GM19043 (cell line): ENCODE measurements at regions not wholly inside any gene's neighbourhood (a gene's known extent, or its start where the extent isn't known, plus 50 kb on each side); places are given as distances from the start of the nearest gene placed in this dataset.

Source experiments
- ATAC-seq: cut with Tn5 transposase; IDR thresholded peaks from one replicate; pipeline ENCODE4 v1.9.1; 2021; ENCODE audit warnings: low read depth; ENCODE audit not compliant: unreplicated experiment

GRCh38 chr1:208536212-208536611 lies 292.0 kb upstream of the PLXNA2 start:
- no peak for ATAC-seq

DNA sequence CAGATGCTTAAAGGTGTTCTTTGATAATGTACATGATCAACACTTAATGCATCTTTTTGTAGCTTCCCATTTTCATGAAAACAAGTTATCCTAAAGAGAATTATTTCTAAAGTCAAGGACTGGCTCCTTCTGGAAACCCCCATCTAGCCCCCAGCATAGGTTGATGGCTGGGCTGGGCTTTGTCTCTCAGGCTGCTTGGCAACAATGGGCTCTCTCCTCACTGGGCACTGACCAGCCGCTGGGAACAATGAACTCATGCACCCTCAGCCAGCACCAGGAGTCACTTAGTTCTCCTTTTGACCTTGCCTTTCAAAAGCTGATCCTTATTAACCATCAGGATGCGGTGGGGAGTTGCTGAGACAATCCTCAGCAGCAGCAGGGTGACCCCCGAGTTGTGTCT lies 293.0 kb upstream of the PLXNA2 start:
- no peak for ATAC-seq

GRCh38 chr1:208538078-208538477 lies 293.9 kb upstream of the PLXNA2 start:
- no peak for ATAC-seq

GRCh38 chr1:208538587-208538986 lies 294.4 kb upstream of the PLXNA2 start:
- no peak for ATAC-seq

DNA sequence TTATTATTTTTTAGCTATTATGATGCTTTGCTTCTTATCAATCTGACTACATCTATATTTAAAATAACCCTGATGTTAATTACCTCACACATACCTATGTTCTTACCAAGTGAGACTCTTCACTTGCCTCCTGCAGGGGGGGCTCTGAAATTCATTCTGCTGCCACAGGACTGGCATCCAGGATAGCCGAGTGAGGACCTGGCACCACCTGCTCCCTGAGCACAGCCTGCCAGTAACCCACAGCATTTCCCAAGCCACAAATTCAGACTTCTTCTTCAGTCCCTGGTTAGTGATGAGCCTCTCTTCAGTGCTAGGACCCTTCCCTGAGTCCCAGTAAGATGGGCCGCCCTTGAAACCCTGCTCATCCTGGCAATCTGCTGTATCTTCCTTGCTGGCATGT lies 296.5 kb upstream of the PLXNA2 start:
- ATAC-seq: no peak

GRCh38 chr1:208541225-208541855 lies 297.2 kb upstream of the PLXNA2 start:
- ATAC-seq: no peak

DNA sequence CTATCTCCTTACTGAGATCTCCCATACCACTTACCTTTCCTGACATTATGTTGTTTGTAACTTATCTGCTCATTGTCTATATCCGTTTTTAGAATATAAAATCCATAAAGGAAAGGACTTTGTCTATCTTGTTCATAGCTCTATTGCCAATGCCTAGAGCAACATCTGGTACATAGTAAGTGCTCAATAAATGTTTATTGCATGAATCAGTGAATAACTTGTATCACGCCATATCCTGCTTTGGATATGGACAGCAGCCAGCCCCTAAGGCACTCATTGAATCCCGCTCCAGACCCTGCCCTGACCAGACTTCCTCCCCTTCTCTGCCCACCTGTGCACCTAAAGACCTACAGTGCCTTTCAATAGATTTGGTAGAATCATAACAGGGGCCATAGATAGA lies 298.1 kb upstream of the PLXNA2 start:
- ATAC-seq: no peak

- no peak for ATAC-seq
These were observed 299.9 kb upstream of the PLXNA2 start for GRCh38 chr1:208544053-208544452.

DNA sequence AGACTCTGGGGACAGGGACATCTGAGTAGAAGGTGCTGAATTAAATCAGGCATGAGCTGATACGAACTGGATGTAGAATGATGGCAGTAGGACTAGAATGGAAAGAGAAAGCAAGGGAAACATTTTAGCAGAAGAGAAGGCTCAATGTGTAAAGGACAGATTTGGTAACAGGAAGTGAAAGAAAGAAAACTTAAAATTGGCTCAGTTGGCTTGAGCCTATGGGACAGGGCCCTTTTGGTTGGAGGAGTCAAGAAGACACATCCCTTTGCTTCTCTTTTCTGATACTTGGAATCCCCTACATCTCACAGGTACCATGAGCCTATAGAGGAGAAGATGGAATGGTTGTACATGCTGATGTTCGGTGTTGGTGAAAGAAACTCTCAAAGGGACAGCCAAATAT lies 300.6 kb upstream of the PLXNA2 start:
- ATAC-seq: no peak

DNA sequence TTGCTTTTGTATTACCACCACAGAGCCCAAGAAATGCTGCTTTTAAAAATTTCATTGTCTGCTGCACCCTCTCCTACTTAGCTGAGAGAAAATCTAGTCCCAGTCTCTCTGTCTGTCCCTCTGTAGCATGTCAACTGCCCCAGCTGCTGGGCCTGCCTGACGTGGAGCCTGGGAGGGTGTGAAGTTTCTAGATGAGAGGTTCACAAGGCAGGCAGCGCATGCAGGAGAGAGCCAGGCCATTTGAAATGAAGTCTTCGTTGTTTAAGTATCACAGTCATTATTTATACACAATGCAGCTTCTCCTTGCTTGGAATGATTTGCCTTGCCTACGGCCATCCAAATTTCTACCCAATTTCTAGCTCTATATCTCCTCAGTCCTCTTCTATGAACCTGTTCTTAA lies 306.8 kb upstream of the PLXNA2 start:
- no peak for ATAC-seq

- ATAC-seq: no peak
These were observed 307.6 kb upstream of the PLXNA2 start for GRCh38 chr1:208551633-208552320.

GRCh38 chr1:208552928-208553327 lies 308.7 kb upstream of the PLXNA2 start:
- no peak for ATAC-seq

GRCh38 chr1:208556461-208556860 lies 312.3 kb upstream of the PLXNA2 start:
- ATAC-seq: no peak

- no peak for ATAC-seq
These were observed 313.0 kb upstream of the PLXNA2 start for GRCh38 chr1:208557046-208557722.

DNA sequence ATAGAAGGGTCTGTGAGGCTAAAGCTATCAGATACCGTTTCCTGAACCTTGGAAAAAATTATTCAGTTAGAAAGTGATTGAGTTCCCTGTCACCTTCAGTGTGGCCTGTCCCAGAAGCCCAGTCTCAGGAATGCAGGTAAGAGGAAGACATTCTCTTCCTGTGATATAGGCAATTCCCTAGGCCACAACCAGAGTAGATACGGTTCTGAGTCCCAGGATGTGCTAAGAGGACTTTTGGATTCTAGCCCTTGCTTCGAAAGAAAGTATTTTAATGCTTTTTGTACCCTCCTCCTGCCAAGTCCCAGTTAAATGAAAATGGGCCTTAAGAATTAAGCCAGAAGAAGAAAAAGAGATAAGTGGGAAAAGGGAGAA lies 313.5 kb upstream of the PLXNA2 start:
- ATAC-seq: no peak

- no peak for ATAC-seq
These were observed 315.6 kb upstream of the PLXNA2 start for GRCh38 chr1:208559597-208560329.

GRCh38 chr1:208562151-208562960 lies 318.2 kb upstream of the PLXNA2 start:
- no peak for ATAC-seq

DNA sequence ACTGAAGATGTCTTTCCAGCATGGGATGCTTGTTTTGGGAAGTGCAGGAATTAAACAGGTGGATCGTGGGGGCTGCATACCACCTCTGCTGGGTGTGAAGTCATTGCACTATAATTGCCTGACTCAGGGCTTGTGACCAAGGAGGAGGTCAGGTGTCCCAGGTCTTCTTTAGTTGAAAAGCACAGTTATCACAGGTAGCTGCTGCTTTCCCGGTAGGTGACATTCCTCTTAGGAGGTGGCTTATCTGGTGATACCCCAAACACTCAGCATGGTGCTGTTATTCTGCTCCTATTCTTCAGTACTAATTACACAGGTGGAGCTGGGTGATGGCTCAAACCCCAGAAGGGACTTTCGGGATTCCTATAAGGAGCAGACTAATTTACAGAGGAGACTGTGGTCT lies 320.3 kb upstream of the PLXNA2 start:
- no peak for ATAC-seq

DNA sequence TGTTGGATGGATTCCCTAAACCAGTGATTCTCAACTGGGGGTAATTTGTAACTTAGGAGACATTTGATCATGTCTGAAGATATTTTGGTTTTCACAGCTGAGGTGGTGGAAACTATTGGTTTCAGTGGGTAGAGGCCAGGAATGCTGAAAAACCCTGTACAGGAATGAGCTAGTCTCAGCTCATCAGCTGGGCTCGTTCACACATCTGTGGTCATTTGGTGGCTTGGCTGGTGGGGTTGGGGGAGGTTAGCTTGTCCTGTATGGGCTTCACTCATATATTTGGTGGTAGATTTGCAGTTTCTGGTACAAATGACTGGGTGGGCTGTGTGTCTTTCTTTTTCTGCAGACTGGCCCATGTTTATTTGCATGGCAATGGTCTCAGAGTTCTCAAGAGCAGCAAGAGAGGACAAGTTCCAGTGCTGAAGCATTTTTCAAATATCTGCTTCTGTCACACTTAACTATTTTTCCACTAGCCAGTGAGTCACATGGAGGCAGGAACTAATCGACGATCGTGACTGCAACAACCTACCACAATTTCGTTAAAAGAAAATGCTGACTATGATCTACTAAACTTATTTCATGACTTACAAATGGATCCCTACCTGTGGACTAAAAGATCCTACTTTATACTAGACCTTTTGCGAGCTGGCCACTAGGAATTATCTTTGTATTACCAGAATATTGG lies 321.7 kb upstream of the PLXNA2 start:
- ATAC-seq: no peak

DNA sequence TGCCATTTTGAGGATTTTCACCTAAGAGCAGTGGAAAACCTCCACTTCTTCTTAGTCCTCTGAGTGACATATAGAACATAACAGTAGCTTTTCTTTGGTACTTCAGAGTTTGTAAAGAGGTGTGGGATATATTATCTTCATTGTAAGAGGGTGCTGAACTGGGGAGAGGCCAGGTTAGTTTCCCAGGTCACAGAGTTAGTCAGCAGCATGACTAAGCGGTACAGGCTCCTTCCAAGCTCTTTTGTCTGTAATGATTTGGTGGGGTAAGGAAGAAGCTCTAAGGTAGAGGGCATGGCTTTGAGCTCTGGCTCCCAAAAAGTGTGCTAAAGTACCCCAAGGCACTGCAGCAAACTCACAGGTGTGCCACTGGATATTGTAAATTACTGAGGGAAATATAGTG lies 325.0 kb upstream of the PLXNA2 start:
- no peak for ATAC-seq
